Fibroblast of pulmonary artery (primary cell): ENCODE measurements at regions not wholly inside any gene's neighbourhood (a gene's known extent, or its start where the extent isn't known, plus 50 kb on each side); places are given as distances from the start of the nearest gene placed in this dataset.
"Not testable (repeated sequence)": the region's sequence is repeated elsewhere in the genome, so short reads cannot be mapped to it uniquely, and the experiment has no call there.

Experiments used
- DNase-seq: peaks from one replicate; pipeline ENCODE4 v3.0.0-alpha.2; 2010; ENCODE audit warnings: low read depth
- H3K4me3 ChIP-seq: replicated peaks from 2 replicates; pipeline ENCODE4 v1.5.1; 2011; ENCODE audit warnings: low read depth, mild to moderate bottlenecking, control low read depth, low read length, moderate library complexity
- TF ChIP-seq, protein P1 (sequence below): IDR thresholded peaks from 2 replicates; pipeline ENCODE4 v1.5.1; 2011; ENCODE audit warnings: mild to moderate bottlenecking, control low read depth, low read length, inconsistent platforms; ENCODE audit errors: missing control alignments

DNA sequence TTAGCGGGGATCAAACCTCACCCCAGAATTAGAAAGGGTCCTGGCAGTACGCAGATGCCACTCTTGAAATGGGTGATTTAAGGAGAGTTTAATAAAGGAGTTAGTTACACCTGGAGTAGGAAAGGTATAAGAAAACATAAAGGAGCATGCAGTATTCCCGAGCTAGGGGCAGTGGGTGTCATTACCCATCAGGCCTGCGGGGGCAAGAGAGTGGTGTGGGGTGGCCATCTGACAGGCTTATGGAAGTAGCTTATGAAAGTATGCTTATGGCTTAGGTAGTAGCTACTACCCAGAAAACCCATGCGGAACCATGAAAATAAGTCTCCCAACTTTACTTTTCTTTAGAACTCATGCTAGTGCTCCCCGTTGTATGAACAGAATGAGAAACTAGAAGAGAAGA, 568.9 kb upstream of the ACVR2A start:
- no peak for DNase-seq
- H3K4me3 ChIP-seq: no peak overlapping the region
- TF ChIP-seq, protein P1, sequence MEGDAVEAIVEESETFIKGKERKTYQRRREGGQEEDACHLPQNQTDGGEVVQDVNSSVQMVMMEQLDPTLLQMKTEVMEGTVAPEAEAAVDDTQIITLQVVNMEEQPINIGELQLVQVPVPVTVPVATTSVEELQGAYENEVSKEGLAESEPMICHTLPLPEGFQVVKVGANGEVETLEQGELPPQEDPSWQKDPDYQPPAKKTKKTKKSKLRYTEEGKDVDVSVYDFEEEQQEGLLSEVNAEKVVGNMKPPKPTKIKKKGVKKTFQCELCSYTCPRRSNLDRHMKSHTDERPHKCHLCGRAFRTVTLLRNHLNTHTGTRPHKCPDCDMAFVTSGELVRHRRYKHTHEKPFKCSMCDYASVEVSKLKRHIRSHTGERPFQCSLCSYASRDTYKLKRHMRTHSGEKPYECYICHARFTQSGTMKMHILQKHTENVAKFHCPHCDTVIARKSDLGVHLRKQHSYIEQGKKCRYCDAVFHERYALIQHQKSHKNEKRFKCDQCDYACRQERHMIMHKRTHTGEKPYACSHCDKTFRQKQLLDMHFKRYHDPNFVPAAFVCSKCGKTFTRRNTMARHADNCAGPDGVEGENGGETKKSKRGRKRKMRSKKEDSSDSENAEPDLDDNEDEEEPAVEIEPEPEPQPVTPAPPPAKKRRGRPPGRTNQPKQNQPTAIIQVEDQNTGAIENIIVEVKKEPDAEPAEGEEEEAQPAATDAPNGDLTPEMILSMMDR: peak; percentile 12

DNA sequence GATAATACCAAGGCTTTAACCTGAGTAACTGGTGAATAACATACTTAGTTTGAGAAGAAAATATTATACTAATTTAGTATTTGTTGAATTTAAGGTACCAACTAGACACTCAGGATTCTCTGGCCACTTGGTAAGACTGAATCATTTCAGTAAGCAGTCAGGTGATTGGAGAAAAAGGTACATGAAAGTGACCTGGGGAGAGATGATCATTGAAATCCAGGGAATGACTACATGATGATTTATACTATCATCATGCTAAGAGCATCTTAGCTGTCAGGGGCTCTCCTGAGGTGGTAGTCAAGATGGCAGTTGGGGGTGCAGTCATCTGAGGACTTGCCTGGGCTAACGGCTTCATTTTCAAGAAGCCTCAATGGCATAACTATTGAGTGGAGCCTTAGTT, 571.2 kb upstream of the ACVR2A start:
- DNase-seq: no peak
- no peak overlapping the region for H3K4me3 ChIP-seq
- TF ChIP-seq, protein P1: no peak

DNA sequence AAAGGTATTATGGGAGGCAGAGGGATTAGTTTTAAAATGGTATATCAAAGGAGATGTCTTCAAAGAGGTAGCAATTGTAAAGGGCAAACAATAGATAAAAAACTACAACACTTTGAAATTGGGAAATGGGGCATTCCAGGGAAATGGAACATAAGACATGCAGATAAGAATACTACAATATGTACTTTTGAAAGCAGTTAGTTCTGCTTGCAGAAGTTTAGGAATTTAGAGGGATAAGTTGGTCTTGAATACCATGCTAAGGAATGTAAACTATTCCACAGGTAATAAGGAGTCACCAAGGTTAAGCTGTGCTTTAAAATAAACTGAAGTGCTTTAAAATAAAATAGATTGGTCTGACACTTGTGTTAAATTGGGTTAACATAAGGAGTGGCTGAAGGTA, 571.7 kb upstream of the ACVR2A start:
- DNase-seq: no peak

DNA sequence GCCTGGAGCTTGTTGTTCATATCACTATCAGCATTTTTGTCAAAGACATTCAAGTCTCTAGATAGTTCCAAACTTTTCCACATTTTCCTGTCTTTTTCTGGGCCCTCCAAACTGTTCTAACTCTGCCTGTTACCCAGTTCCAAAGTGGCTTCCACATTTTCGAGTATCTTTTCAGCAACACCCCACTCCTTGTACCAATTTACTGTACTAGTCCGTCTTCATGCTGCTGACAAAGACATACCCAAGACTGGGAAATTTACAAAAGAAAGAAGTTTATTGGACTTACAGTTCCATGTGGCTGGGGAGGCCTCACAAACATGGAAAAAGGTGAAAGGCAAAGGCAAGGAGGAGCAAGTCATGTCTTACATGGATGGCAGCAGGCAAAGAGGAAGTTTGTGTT, 575.2 kb upstream of the ACVR2A start:
- H3K4me3 ChIP-seq, DNase-seq: not testable (repeated sequence)

More for the DNA sequence above, 571.7 kb upstream of the ACVR2A start:
- TF ChIP-seq, protein P1: no peak
- no peak overlapping the region for H3K4me3 ChIP-seq

DNA sequence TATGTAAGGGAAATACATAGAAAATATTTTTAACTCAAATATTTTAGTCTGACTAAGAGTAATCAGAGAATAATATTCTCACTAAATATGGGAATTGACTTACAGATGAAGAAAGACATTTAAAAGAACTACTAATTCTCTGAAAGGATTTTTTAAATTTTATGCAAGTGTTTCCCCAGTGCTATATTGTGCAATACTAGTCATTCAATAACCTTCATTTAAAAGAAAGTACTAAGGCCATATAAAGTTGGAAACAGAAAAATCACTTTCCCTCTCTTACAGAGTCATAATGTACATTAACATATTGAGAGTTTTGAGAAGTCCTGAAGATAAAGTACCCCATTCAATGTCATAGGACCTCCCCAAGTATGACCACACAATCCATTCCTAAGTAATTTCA, 584.6 kb upstream of the ACVR2A start:
- H3K4me3 ChIP-seq: no peak overlapping the region
- TF ChIP-seq, protein P1: no peak
- no peak for DNase-seq

DNA sequence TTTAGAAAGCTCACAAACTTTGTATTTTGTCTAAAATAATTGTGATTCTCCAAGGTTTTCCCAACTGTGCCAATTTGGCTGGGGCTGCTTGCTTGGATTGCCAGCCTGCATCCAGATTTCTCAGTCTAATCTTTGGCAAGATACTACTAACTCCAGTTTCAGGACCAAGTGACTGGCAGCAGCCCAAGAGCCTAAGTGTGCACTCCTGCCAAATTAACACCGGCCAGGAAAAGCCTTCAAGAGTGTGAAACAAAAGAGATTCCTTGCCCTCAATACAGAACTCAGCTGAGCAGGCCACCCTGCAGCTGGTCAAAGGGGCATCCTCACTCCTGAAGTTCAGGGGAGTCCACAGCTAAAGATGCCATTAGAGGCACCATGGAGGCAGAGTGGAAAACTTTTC, 589.0 kb upstream of the ACVR2A start:
- TF ChIP-seq, protein P1: no peak
- no peak overlapping the region for H3K4me3 ChIP-seq
- no peak for DNase-seq

DNA sequence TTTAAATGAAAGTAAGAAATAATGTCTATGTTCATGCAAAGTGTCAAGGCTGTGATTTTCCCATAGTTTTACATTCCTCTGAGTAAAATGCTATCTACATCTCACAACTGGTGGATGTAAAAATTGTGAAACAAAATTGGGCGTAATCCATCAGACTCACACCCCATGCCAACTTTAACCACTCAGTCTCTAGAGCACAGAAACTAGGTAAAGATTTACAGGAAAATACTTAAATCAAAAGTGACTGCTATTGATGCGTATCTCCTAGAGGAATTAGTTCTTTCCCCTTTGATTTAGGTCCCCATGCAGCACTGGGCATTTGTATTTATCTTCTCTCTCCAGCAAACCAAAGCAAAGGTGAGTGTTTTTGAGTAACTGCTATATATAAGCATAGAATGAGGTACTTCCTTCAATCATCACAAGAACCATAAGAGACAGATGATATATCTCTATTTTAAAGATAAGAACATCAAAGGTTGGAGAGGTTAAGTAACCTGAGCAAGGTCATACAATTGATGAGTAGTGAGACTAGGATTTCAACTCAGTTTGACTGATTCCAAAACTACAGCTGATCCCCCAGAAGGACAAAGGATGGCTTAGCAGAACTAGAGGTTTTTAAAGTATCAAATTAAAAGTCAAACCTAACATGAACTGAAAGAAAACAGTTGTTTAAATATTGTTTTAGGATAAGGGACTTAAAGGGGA, 594.0 kb upstream of the ACVR2A start:
- TF ChIP-seq, protein P1: no peak
- no peak for DNase-seq
- H3K4me3 ChIP-seq: no peak overlapping the region
